GM21576 (cell line): ENCODE measurements at regions not wholly inside any gene's neighbourhood (a gene's known extent, or its start where the extent isn't known, plus 50 kb on each side); places are given as distances from the start of the nearest gene placed in this dataset.

Experiments used
- ATAC-seq: cut with Tn5 transposase; IDR thresholded peaks from one replicate; pipeline ENCODE4 v1.9.1; 2021; ENCODE audit warnings: mild to moderate bottlenecking, moderate library complexity; ENCODE audit not compliant: unreplicated experiment

DNA sequence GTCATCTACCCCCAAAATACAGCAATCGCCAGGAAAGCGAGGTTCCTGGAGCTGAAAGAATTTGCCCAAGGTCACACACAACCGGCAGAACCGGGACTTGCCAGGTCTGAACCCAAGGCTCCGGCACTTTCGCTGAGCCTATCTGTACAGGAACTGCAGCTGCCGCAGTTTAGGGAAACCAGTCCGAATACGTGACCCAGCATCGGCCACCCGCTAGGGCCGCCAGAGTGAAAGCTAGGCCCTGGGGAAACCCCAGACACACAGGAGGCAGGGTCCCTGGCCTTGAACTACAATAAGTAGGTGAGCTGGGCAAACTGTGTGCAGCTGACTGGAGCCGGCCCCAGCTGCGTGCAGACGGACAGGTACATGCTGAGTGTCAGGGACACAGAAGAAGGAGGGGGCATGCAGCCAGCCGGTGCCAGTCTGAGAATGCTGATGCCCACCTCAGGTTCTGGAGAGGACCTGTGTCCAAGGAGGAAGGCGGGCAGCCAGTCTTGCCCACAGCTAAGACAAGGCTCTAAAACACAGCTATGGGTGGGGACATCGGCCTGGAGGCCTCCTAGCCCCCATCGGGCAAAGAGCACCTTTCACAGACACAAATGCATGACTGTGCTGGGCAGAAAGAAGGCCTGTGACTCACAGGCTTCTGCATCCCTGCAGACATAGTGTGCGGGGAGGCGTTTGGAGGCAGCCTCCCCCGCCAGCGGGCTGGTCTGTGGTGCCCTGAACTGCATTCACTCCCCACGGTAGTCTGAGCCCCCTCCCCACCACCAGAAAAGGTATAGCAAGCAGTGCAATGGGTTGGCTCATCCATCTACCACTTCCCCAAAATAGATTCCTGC, 107.4 kb upstream of the ID2 start:
- ATAC-seq: peak; percentile 71

DNA sequence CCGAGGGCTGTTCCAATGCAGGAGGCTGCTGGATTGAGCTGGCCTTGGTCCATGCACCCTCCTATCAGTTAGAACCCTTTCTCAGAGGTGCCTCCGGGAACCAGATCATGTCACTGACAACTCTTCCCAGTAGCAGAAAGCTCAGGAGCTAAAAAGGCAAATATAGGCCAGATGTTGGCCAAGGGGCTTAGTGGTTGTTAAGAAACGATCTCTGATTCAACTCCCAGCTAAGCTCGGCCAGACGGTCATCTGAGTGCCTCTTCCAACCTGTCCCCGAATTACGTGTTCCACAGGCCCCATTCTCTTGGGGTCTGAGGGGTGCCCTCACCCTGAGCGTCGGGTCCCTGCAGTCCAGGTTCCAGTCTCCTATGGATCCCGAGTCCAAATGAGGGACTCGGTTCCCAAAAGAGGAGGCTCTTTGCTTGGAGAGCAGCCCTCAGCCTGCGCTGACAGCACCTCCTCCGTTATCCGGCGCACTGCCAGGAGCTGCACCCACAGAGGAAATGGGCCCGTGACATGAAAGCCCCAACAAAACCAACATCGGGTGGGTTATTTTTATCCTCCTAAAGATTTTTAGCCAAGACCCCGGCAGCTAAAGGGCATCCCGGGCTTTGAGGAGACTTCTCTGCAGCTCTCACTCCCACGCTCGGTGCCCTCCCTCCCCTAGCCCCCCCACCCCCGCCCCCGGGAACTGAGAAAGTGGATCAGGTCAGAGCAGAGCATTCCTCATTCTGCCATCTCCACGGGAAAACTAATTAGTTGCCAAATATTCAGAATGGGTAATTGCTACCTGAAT, 106.6 kb upstream of the ID2 start:
- ATAC-seq: no peak

- ATAC-seq: no peak
These were observed 105.9 kb upstream of the ID2 start for GRCh38 chr2:8575834-8576423.

DNA sequence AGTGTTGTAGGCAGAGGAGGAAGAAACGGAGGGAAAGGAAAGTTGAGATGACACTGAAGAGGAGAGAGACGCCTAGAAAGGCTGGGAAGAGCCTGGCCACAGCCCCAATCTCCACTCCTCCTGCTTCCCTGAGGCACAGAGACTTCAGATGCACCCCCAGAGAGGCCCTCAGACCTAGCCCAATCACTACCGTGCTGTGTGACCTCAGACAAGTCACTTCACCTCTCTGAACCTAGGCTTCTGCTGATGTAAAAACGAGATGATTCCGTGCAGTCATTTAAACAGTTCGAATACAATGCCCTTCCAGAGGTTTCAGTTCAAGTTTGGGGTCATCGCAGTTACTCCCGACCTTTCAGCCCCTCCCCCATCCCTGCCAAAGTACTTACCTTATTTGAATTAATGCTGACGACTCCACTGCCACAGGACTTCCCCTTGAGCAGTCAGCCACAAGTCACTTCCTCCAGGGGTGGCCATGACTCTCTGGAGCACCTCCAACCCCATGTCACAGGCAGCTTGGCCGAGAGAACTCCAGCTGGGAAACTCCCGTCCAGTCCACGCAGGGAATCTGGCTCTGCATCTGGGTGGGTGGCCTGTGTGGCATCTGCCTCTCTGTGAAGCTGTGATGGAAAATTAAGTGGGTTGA, 105.2 kb upstream of the ID2 start:
- ATAC-seq: no peak

DNA sequence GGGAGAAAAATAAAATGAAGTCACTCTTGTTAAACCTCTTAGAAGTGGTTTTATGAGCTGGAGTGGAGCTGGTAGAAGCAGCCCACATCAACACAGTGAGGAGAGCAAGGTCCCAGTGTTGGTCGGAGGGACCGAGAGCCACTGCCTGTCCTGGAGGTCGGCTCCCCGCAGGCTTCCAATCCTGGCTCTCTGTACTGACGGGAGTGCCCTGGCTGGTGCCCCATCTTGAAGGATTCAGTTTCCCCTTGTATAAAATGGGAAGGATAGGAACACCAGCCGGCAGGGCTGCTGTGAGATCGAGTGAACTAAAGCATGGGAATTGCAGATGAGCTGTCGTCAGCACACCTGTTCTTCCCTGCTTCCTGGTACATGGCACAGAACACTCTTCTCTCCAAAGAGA, 104.3 kb upstream of the ID2 start:
- ATAC-seq: no peak

DNA sequence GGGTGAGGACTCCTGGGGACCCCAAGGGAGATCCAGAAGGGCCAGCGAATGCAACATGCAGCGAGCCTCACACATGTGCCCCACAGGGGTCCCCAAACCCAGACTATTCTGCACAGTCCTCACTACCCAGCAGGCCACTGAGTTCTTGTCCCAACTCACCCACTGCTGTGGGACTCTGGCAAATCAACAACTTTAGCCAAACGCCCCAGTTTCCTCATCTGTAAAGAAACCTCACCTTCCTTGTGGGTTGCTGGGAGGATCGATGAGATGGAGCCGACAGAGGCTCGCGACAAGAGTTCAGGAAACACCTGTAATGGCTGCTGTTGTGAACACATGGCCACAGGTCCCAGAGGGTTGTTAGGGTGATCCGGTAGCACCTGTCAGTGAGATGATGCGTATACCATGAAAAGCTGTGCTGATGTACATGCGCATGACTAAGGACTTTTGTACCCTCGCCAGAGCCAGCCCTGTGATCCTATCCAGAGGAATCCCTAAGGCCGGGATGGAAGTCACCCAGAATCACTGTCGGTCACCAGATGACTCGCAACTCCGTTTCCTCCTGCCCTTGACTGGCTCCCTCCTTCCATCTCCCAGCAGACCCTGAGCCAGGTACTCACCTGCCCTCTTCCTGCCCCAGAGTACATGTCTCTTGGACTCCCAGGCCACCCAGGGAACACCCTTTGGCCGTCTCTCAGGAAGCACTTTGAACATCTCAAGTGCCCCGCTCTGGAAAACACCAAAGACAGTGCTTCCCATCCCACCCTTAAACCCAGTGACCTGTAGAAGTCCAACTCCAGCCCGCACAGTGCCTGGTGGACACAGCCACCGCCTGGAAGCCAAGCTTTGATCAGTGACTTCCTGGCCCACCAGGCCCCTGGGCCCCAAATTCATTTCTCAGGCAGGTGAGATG, 103.3 kb upstream of the ID2 start:
- no peak for ATAC-seq

DNA sequence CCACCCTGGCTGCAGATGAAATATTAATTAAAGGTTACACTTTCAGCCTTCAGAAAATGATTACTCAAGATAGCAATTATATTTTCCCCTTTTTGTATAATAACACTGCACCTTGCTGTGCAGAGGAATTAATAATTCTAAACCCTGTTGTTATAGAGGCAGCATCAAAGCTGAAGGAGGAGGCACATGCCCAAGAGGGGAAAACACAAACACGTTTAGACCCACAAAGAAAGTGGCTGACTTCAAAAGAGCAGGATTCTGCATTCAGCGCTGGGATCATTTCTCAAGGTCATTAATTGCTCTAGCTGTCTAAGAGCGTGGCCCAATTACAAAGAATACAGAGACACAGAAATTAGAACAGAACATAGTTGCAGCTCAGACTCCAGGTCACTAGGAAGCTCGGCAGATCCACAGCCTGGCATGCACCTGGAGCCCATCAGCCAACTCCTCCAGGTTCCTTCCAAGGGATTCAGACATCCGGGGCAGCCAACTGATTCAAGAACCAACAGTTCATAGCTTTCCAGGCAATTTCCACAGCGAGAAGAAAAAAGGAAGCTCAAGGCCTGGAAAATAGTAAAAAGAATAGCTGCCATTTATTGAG, 102.3 kb upstream of the ID2 start:
- ATAC-seq: no peak

DNA sequence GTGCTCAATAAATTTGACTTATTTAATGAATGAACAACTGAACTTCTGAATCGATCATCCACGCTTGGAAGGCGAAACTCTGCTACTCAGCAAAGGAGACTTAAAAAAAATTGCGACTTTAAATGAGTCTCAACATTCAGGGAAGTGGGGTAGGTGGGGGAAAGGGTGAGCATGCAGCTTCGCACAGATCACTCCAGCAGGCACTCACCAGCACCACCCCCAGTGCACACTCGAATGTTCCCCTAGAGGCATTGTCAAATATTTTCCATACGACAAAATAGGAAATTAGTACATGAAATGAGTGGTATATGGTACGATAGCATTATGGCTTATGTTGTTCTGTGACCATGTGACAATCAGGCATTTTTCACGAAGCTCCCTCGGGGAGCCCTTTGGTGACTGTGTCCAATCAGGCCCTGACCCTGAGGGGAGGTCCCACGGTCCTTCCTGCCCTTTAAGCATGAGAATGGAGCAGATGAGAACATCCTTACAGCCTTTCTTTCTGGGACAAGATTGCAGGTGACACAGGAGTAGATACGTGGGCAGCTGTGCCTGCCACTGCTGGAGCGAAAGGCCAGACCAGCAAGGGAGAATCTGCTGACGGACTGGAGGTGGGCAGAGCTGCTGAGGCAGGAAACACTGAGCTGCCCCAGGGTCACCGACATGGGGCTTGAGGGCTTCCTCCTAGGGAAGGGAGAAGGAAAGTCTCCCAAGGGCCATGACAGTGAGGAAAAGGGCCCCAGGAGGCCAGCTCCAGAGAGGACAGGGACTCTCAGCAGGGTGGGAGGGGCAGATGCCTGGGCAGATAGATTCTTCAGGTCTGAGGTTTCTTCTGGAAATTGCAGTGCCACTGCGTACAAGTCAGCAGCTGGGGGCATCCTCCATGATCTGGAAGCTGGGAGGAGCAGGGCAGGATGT, 101.3 kb upstream of the ID2 start:
- ATAC-seq: no peak

DNA sequence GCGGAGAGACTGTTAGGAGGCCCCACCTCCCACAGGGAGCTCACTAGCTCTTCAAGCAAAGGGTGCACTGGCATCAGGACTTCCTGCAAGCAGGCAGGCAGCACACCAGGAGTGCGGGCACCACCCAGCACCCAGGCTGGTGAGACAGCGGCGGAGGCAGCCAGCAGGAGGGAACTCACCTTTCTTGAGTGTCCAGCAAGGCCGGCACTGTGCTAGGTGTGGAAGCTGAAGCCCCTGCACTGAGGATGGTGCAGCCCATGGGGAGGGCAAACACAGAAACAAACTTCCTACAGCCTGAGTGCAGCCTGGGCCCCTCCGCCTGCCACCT, 100.7 kb upstream of the ID2 start:
- ATAC-seq: no peak

GRCh38 chr2:8581601-8582041, 100.2 kb upstream of the ID2 start:
- no peak for ATAC-seq

DNA sequence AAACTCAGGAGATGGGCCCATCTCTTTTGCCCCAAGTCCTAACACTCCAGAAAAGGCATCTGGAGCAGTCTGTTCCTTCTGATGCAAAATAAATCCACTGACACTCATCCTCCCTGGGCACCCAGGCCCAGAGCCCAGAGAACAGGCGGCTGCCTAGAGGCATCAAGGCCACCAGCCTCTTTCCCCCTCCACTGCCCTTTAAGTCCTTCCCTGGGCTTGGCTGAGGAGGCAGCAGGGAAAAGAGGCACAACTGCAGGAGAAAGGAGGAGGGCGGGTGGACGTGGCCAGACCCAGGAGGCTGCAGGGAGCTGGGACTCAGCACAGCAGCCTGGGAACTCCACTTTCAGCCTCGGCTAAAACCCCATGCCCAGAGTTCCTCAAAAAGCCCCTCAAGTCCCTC, 99.7 kb upstream of the ID2 start:
- no peak for ATAC-seq

DNA sequence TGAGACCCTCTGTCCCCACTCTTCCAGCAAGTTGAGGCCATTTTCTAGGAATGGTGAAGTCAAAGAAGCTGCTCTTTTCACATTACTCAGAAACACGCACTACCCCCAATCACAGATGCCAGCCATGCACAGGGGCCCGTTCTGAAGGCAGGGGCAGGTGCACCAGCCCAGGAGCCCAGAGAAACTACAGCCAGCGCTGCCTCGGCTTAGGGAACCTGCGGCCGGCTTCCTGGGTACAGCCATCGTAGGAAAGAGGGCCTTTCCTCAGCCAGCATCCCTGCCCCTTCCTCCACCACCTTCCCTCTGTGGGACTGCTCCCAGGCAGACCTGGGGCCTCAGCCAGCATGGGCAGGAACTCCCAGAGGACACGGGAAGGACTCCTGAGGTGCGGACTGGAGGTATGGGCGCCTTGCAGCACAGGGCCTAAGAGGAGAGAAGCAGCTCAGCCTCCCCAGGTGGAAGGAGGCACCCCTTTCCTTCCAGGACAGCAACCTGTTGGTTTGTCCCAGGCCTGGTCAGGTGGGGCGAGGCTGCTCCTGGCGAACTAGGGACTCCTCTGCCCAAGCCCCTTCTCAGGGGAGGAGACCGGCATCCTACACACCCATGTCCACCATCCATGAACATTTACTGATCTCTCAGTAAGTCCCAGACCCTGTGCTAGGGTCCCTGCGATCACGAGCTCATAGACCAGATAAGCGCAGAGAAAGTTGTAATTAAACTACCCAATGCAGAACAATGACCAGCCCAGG, 99.0 kb upstream of the ID2 start:
- ATAC-seq: no peak

GRCh38 chr2:8583400-8584173, 98.3 kb upstream of the ID2 start:
- peak; percentile 84 for ATAC-seq

GRCh38 chr2:8584174-8585066, 97.4 kb upstream of the ID2 start:
- no peak for ATAC-seq

GRCh38 chr2:8586457-8587051, 95.3 kb upstream of the ID2 start:
- no peak for ATAC-seq

DNA sequence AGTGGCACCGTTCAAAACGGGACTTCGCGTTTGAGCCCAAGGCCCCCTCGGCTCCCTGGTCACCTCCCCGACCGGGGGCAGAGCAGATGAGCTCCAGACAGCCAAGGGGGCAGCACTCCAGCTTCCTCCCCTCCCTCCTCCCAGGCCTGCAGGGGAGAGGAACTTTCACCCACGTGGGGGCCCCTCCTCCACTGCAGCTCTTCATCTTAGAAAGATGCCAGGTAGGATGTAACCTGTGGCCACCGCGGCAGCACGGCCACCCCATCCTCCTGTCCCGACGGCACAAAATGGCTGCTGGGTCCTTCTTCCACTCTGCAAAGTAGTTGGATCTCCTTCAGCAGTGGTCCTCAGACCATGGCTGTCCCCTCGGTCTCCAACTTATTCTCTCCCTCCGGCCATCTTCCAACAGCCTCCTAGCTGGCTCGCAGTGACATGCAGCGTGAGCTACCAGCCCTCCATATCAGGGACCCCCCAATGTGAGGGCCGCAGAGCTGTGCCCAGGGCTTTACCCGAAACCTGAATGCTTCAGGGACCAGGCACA, 94.5 kb upstream of the ID2 start:
- ATAC-seq: no peak
